ENCODE measurements at regions not wholly inside any gene's neighbourhood (a gene's known extent, or its start where the extent isn't known, plus 50 kb on each side); places are given as distances from the start of the nearest gene placed in this dataset.

DNA sequence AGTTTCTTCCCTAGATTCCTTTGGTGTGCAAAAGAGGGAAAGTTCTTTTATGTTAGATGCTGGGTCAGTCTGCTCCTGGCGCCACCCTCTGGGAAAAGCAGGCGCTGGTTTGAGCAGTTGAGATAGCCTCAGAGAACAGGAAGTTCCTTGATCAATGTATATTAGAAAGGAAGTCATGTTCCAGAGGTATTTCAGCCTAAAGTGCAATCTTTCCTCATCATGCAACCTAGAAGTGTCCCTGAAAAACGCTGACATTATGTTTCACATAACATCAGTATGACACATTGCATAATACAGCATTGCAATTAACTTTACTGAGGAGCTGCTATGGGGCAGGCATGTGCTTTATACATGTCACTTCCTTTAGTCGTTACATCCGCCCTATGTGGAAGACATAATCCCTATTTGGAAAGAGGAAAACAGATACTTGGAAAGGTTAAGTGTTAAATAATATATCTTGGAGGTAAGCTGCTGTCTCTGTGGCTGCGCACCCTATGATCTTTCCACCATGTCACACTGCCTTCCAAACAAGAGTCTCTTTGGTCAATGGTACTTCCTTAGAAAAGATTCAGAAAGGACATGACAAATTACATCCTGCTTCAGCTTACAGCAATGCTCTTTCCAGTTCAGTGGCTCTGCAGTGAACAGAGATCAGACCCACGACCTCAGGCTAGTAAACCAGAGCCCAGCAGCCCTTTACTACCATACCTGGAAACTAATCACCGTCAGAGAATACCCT lies 369.7 kb downstream of the RAD51AP2 start:
- TF ChIP-seq, protein P1, sequence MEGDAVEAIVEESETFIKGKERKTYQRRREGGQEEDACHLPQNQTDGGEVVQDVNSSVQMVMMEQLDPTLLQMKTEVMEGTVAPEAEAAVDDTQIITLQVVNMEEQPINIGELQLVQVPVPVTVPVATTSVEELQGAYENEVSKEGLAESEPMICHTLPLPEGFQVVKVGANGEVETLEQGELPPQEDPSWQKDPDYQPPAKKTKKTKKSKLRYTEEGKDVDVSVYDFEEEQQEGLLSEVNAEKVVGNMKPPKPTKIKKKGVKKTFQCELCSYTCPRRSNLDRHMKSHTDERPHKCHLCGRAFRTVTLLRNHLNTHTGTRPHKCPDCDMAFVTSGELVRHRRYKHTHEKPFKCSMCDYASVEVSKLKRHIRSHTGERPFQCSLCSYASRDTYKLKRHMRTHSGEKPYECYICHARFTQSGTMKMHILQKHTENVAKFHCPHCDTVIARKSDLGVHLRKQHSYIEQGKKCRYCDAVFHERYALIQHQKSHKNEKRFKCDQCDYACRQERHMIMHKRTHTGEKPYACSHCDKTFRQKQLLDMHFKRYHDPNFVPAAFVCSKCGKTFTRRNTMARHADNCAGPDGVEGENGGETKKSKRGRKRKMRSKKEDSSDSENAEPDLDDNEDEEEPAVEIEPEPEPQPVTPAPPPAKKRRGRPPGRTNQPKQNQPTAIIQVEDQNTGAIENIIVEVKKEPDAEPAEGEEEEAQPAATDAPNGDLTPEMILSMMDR (conservative IDR thresholded peaks at IDR 0.05; ENCODE audit: low read depth in 2 of 2) = peak; percentile 68 to 72
- no peak for TF ChIP-seq NANOG (IDR thresholded peaks at IDR 0.05; ENCODE audit: borderline replicate concordance)
- Mint-ChIP-seq H3K9me3 (no peaks in the 10 kb centered on the region; the same call in 2 of the 3 replicates), H3K27me3 (ENCODE audit: insufficient read depth, low read depth, poor library complexity) (no peaks in the 10 kb centered on the region), H3K27ac (no peak overlapping the region), H3K36me3 (ENCODE audit: low read depth) (no peaks in the 10 kb centered on the region), H3K4me3 (no peak overlapping the region), H3K4me1 (peaks cover 36% of the 10 kb centered on the region)
- H3K4me2 ChIP-seq = no peak overlapping the region
- peak overlapping the region; percentile 56; the same call in 1 of the 2 replicates for H2AFZ ChIP-seq
- no peak overlapping the region for H3K4me3 ChIP-seq
- no peak overlapping the region for H3K27ac ChIP-seq (ENCODE audit: low read depth)
- DNase-seq (ENCODE audit: low spot score) (peak; percentile 72), ATAC-seq (peak; percentile 96)
- H3K9me2 ChIP-seq (ENCODE audit: insufficient read depth) = no peaks in the 10 kb centered on the region
- no peaks in the 10 kb centered on the region for H3K79me2 ChIP-seq (replicated peaks; ENCODE audit: insufficient read depth)
- H3K4me1 ChIP-seq (ENCODE audit: insufficient read depth) = peaks cover 28% of the 10 kb centered on the region
- H3K27me3 ChIP-seq (ENCODE audit: insufficient read depth) = no peaks in the 10 kb centered on the region
- no peaks in the 10 kb centered on the region for H3F3A ChIP-seq (replicated peaks; ENCODE audit: low read depth)
- no peaks in the 10 kb centered on the region for H4K20me1 ChIP-seq (replicated peaks; ENCODE audit: insufficient read depth)
- no peaks in the 10 kb centered on the region for H3K36me3 ChIP-seq (ENCODE audit: insufficient read depth)

DNA sequence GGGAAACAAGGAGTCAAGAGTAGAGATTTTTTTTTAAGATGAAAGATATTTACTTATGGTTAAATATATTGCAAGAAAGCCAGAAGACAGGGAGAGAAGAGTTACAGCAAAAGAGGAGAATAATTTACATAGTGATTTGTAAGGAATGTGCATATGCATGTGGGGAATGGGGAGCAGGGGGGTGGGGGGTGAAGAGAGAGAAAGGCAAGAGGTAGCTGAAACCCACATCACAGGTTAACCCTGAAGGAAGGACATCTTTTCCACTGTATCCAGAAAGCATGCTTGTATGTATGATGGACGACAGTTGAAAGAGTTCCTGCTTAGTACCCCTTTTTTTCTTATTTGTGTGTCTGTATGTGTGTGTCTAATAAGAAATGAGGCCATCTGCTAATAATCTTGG lies 371.9 kb downstream of the RAD51AP2 start:
- no peaks in the 10 kb centered on the region for H3K36me3 ChIP-seq (ENCODE audit: insufficient read depth)
- H3K27me3 ChIP-seq (ENCODE audit: insufficient read depth) = no peaks in the 10 kb centered on the region
- Mint-ChIP-seq H3K36me3 (ENCODE audit: low read depth) (no peaks in the 10 kb centered on the region), H3K27me3 (ENCODE audit: insufficient read depth, low read depth, poor library complexity) (no peaks in the 10 kb centered on the region), H3K4me1 (peaks cover 36% of the 10 kb centered on the region), H3K9me3 (no peaks in the 10 kb centered on the region), H3K4me3 (no peak overlapping the region; the same call in 2 of the 3 replicates), H3K27ac (0 out of 2 replicates have a peak overlapping the region, but pooled peaks have one; percentile 10)
- peaks cover 28% of the 10 kb centered on the region for H3K4me1 ChIP-seq (ENCODE audit: insufficient read depth)
- H3K9me2 ChIP-seq (ENCODE audit: insufficient read depth) = no peaks in the 10 kb centered on the region
- H3F3A ChIP-seq (replicated peaks; ENCODE audit: low read depth) = no peaks in the 10 kb centered on the region
- no peak overlapping the region for H2AFZ ChIP-seq
- no peaks in the 10 kb centered on the region for H3K79me2 ChIP-seq (replicated peaks; ENCODE audit: insufficient read depth)
- peak overlapping the region; percentile 67 for H3K4me2 ChIP-seq
- H4K20me1 ChIP-seq (replicated peaks; ENCODE audit: insufficient read depth) = no peaks in the 10 kb centered on the region
- peak overlapping the region; percentile 9; the same call in 1 of the 2 replicates for H3K4me3 ChIP-seq
- ATAC-seq = peak; percentile 53
- DNase-seq (ENCODE audit: low spot score) = peak; percentile 53
- H3K27ac ChIP-seq (ENCODE audit: low read depth) = no peak overlapping the region
- no peak for TF ChIP-seq EZH2phosphoT487 (IDR thresholded peaks at IDR 0.05; ENCODE audit: unreplicated experiment)
- no peak for TF ChIP-seq JUNB (IDR thresholded peaks at IDR 0.05; ENCODE audit: unreplicated experiment)
- no peak for TF ChIP-seq ZNF114 (CRISPR knock-in tag; IDR thresholded peaks at IDR 0.05)
- no peak for TF ChIP-seq ZNF331 (CRISPR knock-in tag; IDR thresholded peaks at IDR 0.05; ENCODE audit: low read depth)
- no peak for TF ChIP-seq EZH2 (IDR thresholded peaks at IDR 0.05; ENCODE audit: low read depth, unreplicated experiment)
- no peak for TF ChIP-seq CREB1 (CRISPR knock-in tag; IDR thresholded peaks at IDR 0.05; ENCODE audit: low read depth)
- TF ChIP-seq, protein P1 (conservative IDR thresholded peaks at IDR 0.05; ENCODE audit: low read depth in 2 of 2) = no peak
- TF ChIP-seq, protein P2, sequence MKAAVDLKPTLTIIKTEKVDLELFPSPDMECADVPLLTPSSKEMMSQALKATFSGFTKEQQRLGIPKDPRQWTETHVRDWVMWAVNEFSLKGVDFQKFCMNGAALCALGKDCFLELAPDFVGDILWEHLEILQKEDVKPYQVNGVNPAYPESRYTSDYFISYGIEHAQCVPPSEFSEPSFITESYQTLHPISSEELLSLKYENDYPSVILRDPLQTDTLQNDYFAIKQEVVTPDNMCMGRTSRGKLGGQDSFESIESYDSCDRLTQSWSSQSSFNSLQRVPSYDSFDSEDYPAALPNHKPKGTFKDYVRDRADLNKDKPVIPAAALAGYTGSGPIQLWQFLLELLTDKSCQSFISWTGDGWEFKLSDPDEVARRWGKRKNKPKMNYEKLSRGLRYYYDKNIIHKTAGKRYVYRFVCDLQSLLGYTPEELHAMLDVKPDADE (IDR thresholded peaks at IDR 0.05) = no peak

Measured in GM23338 (cell line).